GM12878 (cell line): ENCODE measurements at regions not wholly inside any gene's neighbourhood (a gene's known extent, or its start where the extent isn't known, plus 50 kb on each side); places are given as distances from the start of the nearest gene placed in this dataset.
"Not testable (repeated sequence)": the region's sequence is repeated elsewhere in the genome, so short reads cannot be mapped to it uniquely, and the experiment has no call there.

Experiments
- ATAC-seq: fragments of 200-7000 bp; cut with Tn5 transposase; 3 replicates; pipeline ENCODE4 v1.9.1; 2020; ENCODE audit warnings: mild to moderate bottlenecking, moderate library complexity
- BruUV-seq: library from RNA; stranded (reverse); fragments of 400-500 nt; replicated peaks from 2 replicates; lab custom pipeline; 2021; lab: Mats Ljungman, UMichigan
- CTCF ChIA-PET: fragments of 300-600 bp; sonication (Branson Sonifier 250); formaldehyde crosslinking; extraction: SDS; loops from one replicate; lab custom pipeline; 2021; ENCODE audit warnings: inconsistent platforms; lab: Yijun Ruan, JAX
- POLR2A ChIA-PET: fragments of 350-600 bp; formaldehyde crosslinking; extraction: SDS; loops from one replicate; lab custom pipeline; 2021; ENCODE audit warnings: inconsistent platforms; lab: Charles Lee
- RAD21 ChIA-PET: fragments of 300-600 bp; sonication (Branson Sonifier 250); formaldehyde crosslinking; loops from one replicate; lab custom pipeline; 2023; ENCODE audit warnings: antibody characterized with exemption; ENCODE audit not compliant: unreplicated experiment; lab: Charles Lee
- SMC1A ChIA-PET: fragments of 300-600 bp; sonication (Branson Sonifier 250); formaldehyde crosslinking; loops from one replicate; lab custom pipeline; 2023; ENCODE audit not compliant: unreplicated experiment, uncharacterized antibody; lab: Charles Lee
- DNase-seq: peaks from one replicate; pipeline ENCODE4 v3.0.0-alpha.2; 2011; ENCODE audit warnings: low read depth, low spot score
- FAIRE-seq: peaks from 3 replicates; lab custom pipeline; 2011; peaks lifted over from hg19 to GRCh38; lab: Jason Lieb, UNC
- H2AFZ ChIP-seq: 2 replicates; pipeline ENCODE4 v1.6.0; 2011; ENCODE audit warnings: low read depth, low read length, control low read depth; ENCODE audit not compliant: control insufficient read depth
- H3K27ac ChIP-seq: 2 replicates; pipeline ENCODE4 v1.5.1; 2011; ENCODE audit warnings: control low read depth; ENCODE audit not compliant: control insufficient read depth, insufficient read depth
- H3K27me3 ChIP-seq, 2 experiments: replicated peaks in 1 of 2; 2 replicates each; pipeline versions ENCODE4 v1.6.0 to v1.6.1; 2011; ENCODE audit warnings: low read length in 1 of 2; ENCODE audit not compliant: control insufficient read depth in 2 of 2, insufficient read depth in 2 of 2
- H3K36me3 ChIP-seq, 2 experiments: 2 replicates each; pipeline ENCODE4 v1.5.1; 2011; ENCODE audit warnings: low read length in 1 of 2; ENCODE audit not compliant: control insufficient read depth in 2 of 2, insufficient read depth in 2 of 2
- H3K4me1 ChIP-seq: 2 replicates; pipeline ENCODE4 v1.6.1; 2011; ENCODE audit warnings: mild to moderate bottlenecking, low read length, moderate library complexity, mixed read lengths; ENCODE audit not compliant: control insufficient read depth, insufficient read depth
- H3K4me2 ChIP-seq: 2 replicates; pipeline ENCODE4 v1.6.0; 2011; ENCODE audit warnings: control low read depth; ENCODE audit not compliant: control insufficient read depth, insufficient read depth
- H3K4me3 ChIP-seq: fragments of 200-600 bp; sonication (generic); 2 replicates; pipeline ENCODE4 v1.5.1; 2016
- H3K79me2 ChIP-seq: 2 replicates; pipeline ENCODE4 v1.6.0; 2011; ENCODE audit warnings: low read length; ENCODE audit not compliant: control insufficient read depth, insufficient read depth
- H3K9ac ChIP-seq: 2 replicates; pipeline ENCODE4 v1.8.0; 2011; ENCODE audit warnings: low read length, control low read depth, mixed read lengths; ENCODE audit not compliant: control insufficient read depth, insufficient read depth
- H3K9me3 ChIP-seq: replicated peaks from 3 replicates; pipeline ENCODE4 v1.5.1; 2011; ENCODE audit warnings: mild to moderate bottlenecking, low read length; ENCODE audit not compliant: control insufficient read depth, insufficient read depth
- H4K20me1 ChIP-seq: 2 replicates; pipeline ENCODE4 v1.6.0; 2011; ENCODE audit not compliant: control insufficient read depth, insufficient read depth
- BCLAF1 ChIP-seq: fragments of 450-650 bp; IDR thresholded peaks from 2 replicates; pipeline ENCODE4 v1.6.1; 2017; ENCODE audit warnings: antibody characterized with exemption, mild to moderate bottlenecking, moderate library complexity
- JUND ChIP-seq: IDR thresholded peaks from 2 replicates; pipeline ENCODE4 v1.6.1; 2012; ENCODE audit warnings: low read depth, mild to moderate bottlenecking, low read length, improper control_type of control experiment, moderate library complexity
- RB1 ChIP-seq: fragments of 450-650 bp; formaldehyde crosslinking; IDR thresholded peaks from 2 replicates; pipeline ENCODE4 v1.6.1; 2017; ENCODE audit warnings: mild to moderate bottlenecking, borderline replicate concordance
- ZBTB11 ChIP-seq: fragments of 450-650 bp; formaldehyde crosslinking; IDR thresholded peaks from 2 replicates; pipeline ENCODE4 v1.5.0; 2022; ENCODE audit warnings: mild to moderate bottlenecking, missing genetic modification characterization
- WGBS: methylation state at CpG from one replicate; pipeline ENCODE4 v1.1.6; 2016; ENCODE audit warnings: low lambda C conversion rate; ENCODE audit not compliant: insufficient replicate concordance, insufficient coverage; ENCODE audit errors: missing lambda C conversion rate; 5-methylcytosine and 5-hydroxymethylcytosine counted together
- in situ Hi-C: fragments of 300-500 bp; cut with MboI; formaldehyde crosslinking; loops from 9 replicates; pipeline ENCODE4 v1.14.3; 2018; ENCODE audit warnings: mixed read lengths
- intact Hi-C: fragments of 100-400 bp; cut with micrococcal nuclease; formaldehyde crosslinking; loops from one replicate; pipeline ENCODE4 v1.14.2; 2022; ENCODE audit not compliant: unreplicated experiment

- TF ChIP-seq BCLAF1, result no peak
- no peak for TF ChIP-seq RB1
- no peak for TF ChIP-seq JUND
- no peak for TF ChIP-seq ZBTB11 (CRISPR knock-in tag)
These were observed 121.6 kb upstream of the LIFR start (continued) for GRCh38 chr5:38678076-38678475.

GRCh38 chr5:38678697-38679096 is 122.3 kb upstream of the LIFR start:
- RAD21 ChIA-PET, FAIRE-seq: not testable (repeated sequence)

More at GRCh38 chr5:38678697-38679096, 122.3 kb upstream of the LIFR start:
- H3K9me3 ChIP-seq, BruUV-seq, DNase-seq, H3K4me1 ChIP-seq, SMC1A ChIA-PET, H3K27me3 ChIP-seq, H3K4me3 ChIP-seq, H3K36me3 ChIP-seq, ATAC-seq, H3K79me2 ChIP-seq, CTCF ChIA-PET, POLR2A ChIA-PET, H3K9ac ChIP-seq, intact Hi-C loops, H3K4me2 ChIP-seq, H2AFZ ChIP-seq, in situ Hi-C loops, H3K27ac ChIP-seq, H4K20me1 ChIP-seq: not testable (repeated sequence)
- WGBS, result 62% methylated on average over 6 of the region's 7 CpGs
